Ovary (tissue), 3 donors: ENCODE measurements at regions not wholly inside any gene's neighbourhood (a gene's known extent, or its start where the extent isn't known, plus 50 kb on each side); places are given as distances from the start of the nearest gene placed in this dataset.

Source experiments
- CTCF ChIP-seq, 3 donors: fragments of 450-650 bp in 2 of 3; fragments of 200-600 bp in 1 of 3; IDR thresholded peaks; one replicate each; pipeline versions ENCODE4 v1.5.1 to v1.8.0; 2016 to 2022; ENCODE audit warnings: antibody characterized with exemption in 3 of 3, mild to moderate bottlenecking in 1 of 3
- EP300 ChIP-seq: sonication (generic); formaldehyde crosslinking; IDR thresholded peaks from one replicate; pipeline ENCODE4 v1.6.1; 2017; ENCODE audit warnings: antibody characterized with exemption
- POLR2A ChIP-seq: fragments of 450-650 bp; IDR thresholded peaks from one replicate; pipeline ENCODE4 v1.6.1; 2017; ENCODE audit warnings: antibody characterized with exemption, mild to moderate bottlenecking, moderate library complexity
- donor health status: DM: no; HTN: no; CAD: no.

DNA sequence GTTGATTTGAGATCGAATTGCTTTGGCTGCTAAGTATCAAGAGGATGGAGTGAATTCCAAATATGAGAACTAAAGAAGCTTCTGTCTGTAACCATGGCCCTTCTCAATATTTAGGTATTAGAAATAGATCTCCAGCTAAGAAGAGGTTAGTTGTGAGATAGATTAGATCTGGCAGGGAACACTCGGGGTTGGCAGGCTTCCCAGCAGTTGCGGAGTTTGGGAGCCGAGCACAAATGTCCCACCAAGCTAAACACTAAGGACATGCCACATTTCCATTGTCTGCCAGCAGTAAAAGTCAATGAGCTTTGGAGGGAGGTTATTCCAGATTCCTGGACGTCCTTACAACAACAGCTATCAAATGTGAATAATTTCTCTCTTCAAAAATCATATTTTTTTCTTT lies 85.8 kb downstream of the TAF11L14 start:
- TF ChIP-seq CTCF (IDR thresholded peaks at IDR 0.05) (no peak), POLR2A (no peak), EP300 (no peak)
